Posterior cingulate gyrus (tissue), 11 donors: ENCODE measurements at regions not wholly inside any gene's neighbourhood (a gene's known extent, or its start where the extent isn't known, plus 50 kb on each side); places are given as distances from the start of the nearest gene placed in this dataset.
A peak's percentile ranks its signal among the peaks of the same experiment; 100 is the strongest.

Experiments
- DNase-seq, 10 donors: peaks; one replicate each; pipeline versions ENCODE4 v3.0.0 to v3.0.0-alpha.2; 2020 to 2021; ENCODE audit warnings: mixed read lengths in 3 of 10
- intact Hi-C: fragments of 100-400 bp; cut with DNase I; formaldehyde crosslinking; loops from one replicate; pipeline ENCODE4 v1.15.1; 2023

- intact Hi-C loops: no loop called here
These were observed 405.1 kb upstream of the PROK2 start for GRCh38 chr3:72190050-72190449.

GRCh38 chr3:72189339-72189738, 404.4 kb upstream of the PROK2 start:
- intact Hi-C loops: no loop called here
- DNase-seq: peak in 1 of 10 donors; percentile 74

More at GRCh38 chr3:72190050-72190449, 405.1 kb upstream of the PROK2 start:
- DNase-seq: peak in 1 of 10 donors; percentile 79

- intact Hi-C loops: no loop called here
These were observed 403.6 kb upstream of the PROK2 start for GRCh38 chr3:72188536-72188935.

GRCh38 chr3:72187131-72187530, 402.2 kb upstream of the PROK2 start:
- DNase-seq: peak in 1 of 10 donors; percentile 51
- intact Hi-C loops: no loop called here

More at GRCh38 chr3:72188536-72188935, 403.6 kb upstream of the PROK2 start:
- DNase-seq: no peak

- intact Hi-C loops: no loop called here
- no peak for DNase-seq
These were observed 401.5 kb upstream of the PROK2 start for GRCh38 chr3:72186400-72186855.

- intact Hi-C loops: no loop called here
- DNase-seq: no peak
These were observed 400.8 kb upstream of the PROK2 start for GRCh38 chr3:72185549-72186399.

GRCh38 chr3:72183489-72183888, 398.5 kb upstream of the PROK2 start:
- intact Hi-C loops: no loop called here
- DNase-seq: no peak

- intact Hi-C loops: no loop called here
- no peak for DNase-seq
These were observed 397.3 kb upstream of the PROK2 start for GRCh38 chr3:72182206-72182605.

- no peak for DNase-seq
- intact Hi-C loops: no loop called here
These were observed 396.3 kb upstream of the PROK2 start for GRCh38 chr3:72181251-72181650.

- DNase-seq: no peak
- intact Hi-C loops: no loop called here
These were observed 395.5 kb upstream of the PROK2 start for GRCh38 chr3:72180405-72180804.

GRCh38 chr3:72179107-72179464, 394.1 kb upstream of the PROK2 start:
- intact Hi-C loops: no loop called here

GRCh38 chr3:72178463-72179106, 393.6 kb upstream of the PROK2 start:
- intact Hi-C loops: no loop called here
- DNase-seq: no peak

More at GRCh38 chr3:72179107-72179464, 394.1 kb upstream of the PROK2 start:
- no peak for DNase-seq

GRCh38 chr3:72177075-72178050, 392.4 kb upstream of the PROK2 start:
- intact Hi-C loops: no loop called here
- peak in 4 of 10 donors; percentile 14 to 88 (median 62) for DNase-seq

- DNase-seq: no peak
- intact Hi-C loops: no loop called here
These were observed 391.6 kb upstream of the PROK2 start for GRCh38 chr3:72176537-72177041.

- intact Hi-C loops: no loop called here
- no peak for DNase-seq
These were observed 390.4 kb upstream of the PROK2 start for GRCh38 chr3:72175296-72175858.

- intact Hi-C loops: loop anchor here (5.0 kb wide), 1 partner anchor 62 kb away; no protein-coding TSS in a partner anchor
- DNase-seq: no peak
These were observed 389.9 kb upstream of the PROK2 start for GRCh38 chr3:72174890-72175289.

- DNase-seq: no peak
- intact Hi-C loops: loop anchor here (5.0 kb wide), 1 partner anchor 63 kb away; no protein-coding TSS in a partner anchor
These were observed 389.1 kb upstream of the PROK2 start for GRCh38 chr3:72174040-72174439.

GRCh38 chr3:72171946-72172345, 387.0 kb upstream of the PROK2 start:
- peak in 4 of 10 donors; percentile 20 to 71 (median 40) for DNase-seq
- intact Hi-C loops: loop anchor here (2.0 to 5.0 kb wide), 2 partner anchors 17 to 65 kb away; no protein-coding TSS in a partner anchor

- intact Hi-C loops: loop anchor here (2.0 to 5.0 kb wide), 2 partner anchors 17 to 66 kb away; no protein-coding TSS in a partner anchor
- DNase-seq: peak in 4 of 10 donors; percentile 30 to 54 (median 40)
These were observed 386.5 kb upstream of the PROK2 start for GRCh38 chr3:72171463-72171881.
